Ovary (tissue), 3 donors: ENCODE measurements at regions not wholly inside any gene's neighbourhood (a gene's known extent, or its start where the extent isn't known, plus 50 kb on each side); places are given as distances from the start of the nearest gene placed in this dataset.

Source experiments
- EP300 ChIP-seq: sonication (generic); formaldehyde crosslinking; IDR thresholded peaks from one replicate; pipeline ENCODE4 v1.6.1; 2017; ENCODE audit warnings: antibody characterized with exemption
- POLR2A ChIP-seq: fragments of 450-650 bp; IDR thresholded peaks from one replicate; pipeline ENCODE4 v1.6.1; 2017; ENCODE audit warnings: antibody characterized with exemption, mild to moderate bottlenecking, moderate library complexity
- TF ChIP-seq, protein P1 (sequence below), 3 donors: fragments of 450-650 bp in 2 of 3; fragments of 200-600 bp in 1 of 3; IDR thresholded peaks; one replicate each; pipeline versions ENCODE4 v1.5.1 to v1.8.0; 2016 to 2022; ENCODE audit warnings: antibody characterized with exemption in 3 of 3, mild to moderate bottlenecking in 1 of 3
- donor health status: DM: no; HTN: no; CAD: no.

DNA sequence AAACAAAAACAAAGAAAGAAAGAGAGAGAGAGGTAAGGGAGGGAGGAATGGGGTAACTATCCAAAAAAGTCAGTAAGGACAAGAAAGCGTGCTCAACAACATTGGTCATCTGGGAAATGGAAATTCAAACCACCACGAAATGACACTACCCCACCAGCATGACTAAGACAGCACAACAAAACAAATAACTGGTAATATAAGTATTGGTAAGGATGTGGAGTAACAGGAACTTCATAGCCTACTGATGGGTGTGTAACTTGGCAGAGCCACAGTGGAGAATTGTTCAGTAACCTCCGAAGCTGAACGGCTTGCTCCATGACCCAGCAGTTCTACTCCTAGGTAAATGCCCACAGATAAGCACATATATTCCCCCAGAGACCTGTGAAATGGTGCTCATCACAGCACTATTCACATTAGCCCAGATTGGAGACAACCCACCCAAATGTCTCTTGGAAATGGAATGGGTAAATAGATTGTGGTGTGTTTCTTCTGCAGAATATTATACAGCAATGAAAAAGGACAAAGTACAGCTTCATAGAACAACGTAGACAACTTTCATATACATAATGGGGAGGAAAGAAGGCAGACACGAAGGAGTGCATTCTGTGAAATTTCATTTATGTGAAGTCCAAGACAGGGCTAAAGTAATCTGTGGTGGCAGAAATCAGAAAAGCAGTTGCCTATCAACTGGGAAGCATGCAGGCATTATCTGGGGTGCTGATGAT lies 95.5 kb upstream of the ATP6AP2 start:
- no peak for TF ChIP-seq POLR2A
- TF ChIP-seq, protein P1, sequence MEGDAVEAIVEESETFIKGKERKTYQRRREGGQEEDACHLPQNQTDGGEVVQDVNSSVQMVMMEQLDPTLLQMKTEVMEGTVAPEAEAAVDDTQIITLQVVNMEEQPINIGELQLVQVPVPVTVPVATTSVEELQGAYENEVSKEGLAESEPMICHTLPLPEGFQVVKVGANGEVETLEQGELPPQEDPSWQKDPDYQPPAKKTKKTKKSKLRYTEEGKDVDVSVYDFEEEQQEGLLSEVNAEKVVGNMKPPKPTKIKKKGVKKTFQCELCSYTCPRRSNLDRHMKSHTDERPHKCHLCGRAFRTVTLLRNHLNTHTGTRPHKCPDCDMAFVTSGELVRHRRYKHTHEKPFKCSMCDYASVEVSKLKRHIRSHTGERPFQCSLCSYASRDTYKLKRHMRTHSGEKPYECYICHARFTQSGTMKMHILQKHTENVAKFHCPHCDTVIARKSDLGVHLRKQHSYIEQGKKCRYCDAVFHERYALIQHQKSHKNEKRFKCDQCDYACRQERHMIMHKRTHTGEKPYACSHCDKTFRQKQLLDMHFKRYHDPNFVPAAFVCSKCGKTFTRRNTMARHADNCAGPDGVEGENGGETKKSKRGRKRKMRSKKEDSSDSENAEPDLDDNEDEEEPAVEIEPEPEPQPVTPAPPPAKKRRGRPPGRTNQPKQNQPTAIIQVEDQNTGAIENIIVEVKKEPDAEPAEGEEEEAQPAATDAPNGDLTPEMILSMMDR (IDR thresholded peaks at IDR 0.05) = no peak
- no peak for TF ChIP-seq EP300
